ENCODE measurements at regions not wholly inside any gene's neighbourhood (a gene's known extent, or its start where the extent isn't known, plus 50 kb on each side); places are given as distances from the start of the nearest gene placed in this dataset.

DNA sequence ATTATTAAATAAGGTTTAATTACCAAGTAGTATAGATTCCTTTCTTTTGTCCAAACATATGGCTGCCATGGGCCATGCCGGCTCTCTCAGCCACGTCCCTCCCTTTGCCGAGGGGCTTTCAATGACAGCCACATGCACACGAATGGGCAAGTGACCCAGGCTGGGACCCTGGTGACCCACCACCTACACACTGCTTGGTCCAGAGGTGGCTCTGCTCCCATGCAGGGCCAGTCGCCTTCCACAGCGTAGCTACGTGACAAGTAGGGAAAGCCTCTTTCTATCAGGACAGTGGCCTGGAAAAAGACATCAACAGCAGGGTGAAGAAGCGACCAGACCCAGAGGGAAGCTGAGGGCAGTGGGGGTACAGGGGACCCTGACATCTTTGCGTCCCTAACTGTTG lies 152.8 kb upstream of the CST7 start:
- DNase-seq (ENCODE audit: low spot score): no peak

DNA sequence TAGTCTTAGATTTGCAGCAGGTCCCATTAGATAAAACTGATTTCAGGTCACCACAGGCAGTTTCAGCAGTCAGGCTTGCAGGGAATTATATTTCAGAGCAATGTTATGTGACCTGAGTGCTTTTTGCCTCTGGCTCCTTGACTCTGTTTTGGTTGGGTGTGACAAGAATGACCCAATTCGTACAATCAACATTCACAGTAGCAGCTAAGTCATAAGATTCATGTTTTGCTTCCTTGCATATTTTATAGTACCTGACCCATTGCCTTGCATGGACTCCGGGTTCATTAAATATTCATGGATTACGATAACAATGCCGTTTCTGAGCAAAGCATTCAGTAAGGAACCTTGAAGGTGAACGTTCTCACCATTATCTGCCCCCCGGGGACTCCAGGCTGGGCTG lies 152.0 kb upstream of the CST7 start:
- DNase-seq (ENCODE audit: low spot score): no peak

DNA sequence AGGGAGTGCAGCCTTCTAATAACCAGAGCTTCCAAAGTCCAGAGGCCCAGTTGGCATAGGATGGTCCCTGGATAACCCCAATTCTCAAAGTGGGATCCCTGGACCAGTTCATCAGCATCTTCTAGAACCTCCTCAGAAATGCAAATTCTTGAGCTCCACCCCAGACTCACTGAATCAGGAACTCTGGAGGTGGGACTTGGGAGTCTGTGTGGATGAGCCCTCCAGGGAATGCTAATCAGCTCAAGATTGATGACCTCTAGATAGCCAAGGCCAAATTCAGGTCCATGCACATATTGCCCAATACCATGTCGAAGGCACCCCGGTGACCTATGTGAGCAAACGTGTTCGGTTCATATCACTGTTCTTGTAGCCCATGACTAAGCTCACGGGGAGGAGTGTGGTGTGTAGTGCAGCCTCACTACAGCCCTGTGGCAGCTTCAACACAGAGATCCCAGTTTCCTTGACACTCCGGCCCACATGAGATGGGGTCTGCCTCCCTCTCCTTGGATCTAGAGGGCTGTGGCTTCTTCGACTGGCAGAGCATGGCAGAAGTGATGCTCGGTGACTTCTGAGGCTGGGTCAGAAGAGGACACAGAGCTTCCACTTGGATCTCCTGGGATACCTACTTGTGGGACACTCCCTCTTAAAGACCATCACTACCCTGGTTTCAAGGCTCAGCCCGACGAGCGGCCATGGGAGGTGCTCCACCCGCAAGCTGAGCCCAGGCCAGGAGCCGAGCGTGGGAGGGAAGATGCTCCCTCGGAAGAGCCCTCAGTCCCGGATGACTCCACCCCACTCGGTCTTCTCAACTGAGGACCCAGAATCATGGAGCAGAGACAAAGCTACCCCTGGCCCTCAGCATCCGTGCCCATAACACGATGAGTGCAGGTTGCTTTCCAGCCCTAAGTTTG lies 151.1 kb upstream of the CST7 start:
- no peak for DNase-seq (ENCODE audit: low spot score)

DNA sequence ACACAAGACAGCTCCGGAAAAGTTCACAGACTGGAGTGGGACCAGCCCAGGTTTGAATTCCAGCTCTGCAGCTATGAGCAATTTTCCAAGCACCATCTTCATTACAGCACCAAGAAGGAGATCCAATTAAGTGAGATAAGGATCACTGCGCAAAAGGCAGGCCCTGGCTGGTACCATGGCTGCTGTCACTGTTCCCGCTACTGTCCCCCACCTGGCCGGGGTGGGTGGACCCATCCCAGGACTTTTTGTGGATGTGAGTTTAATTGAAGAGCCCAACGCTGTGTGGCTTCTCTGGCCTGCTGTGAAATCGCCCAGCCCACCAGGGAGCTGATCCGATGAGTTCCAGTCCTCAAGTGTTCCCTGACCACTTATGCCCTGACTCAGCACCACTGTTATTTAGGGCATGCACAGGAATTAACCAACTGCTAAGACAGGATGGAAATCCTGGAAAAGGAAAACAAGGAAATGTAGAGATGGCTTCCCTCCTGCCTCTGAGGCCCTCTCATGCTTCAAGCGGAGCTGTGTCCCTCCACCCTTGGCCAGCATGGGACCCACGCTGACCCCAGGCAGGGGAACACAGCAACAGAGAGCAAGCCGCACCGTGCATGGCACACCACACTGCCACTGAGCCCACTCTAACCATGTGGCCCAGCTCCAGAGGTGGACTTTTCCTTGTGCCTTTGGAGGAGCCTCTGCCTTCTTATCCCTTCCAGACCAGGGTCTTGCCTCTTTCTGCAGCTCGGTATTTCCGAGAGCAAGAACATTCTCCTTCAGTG lies 150.0 kb upstream of the CST7 start:
- no peak for DNase-seq (ENCODE audit: low spot score)

DNA sequence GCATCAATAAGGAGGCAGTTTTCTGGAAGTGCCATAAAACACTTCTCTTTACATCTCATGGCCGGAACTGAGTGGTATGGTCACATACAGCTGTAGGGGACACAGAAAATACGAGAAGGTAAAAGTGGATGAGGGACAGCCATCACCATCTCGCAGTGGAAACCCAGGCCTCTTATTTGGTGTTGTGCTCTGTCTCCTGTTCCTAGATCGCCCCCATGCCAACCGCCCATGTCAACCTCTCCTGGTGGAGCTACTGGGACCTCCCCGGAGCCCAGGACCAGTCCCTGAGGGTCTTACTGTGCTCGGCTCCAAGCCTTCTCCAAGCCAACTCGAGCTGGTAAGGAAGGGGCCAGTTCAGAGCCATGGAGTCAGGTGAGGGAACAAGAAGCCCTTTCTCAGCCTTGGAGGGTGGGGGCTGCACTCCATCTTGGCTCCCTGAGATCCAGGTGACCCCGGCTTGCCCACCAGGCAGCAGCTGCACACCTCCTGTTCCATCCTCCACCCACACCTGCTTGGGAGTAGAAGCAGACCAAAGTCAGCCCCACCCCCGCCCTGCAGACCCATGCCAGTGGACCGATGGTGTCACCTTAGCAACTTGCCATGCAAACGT lies 149.0 kb upstream of the CST7 start:
- DNase-seq (ENCODE audit: low spot score): no peak

DNA sequence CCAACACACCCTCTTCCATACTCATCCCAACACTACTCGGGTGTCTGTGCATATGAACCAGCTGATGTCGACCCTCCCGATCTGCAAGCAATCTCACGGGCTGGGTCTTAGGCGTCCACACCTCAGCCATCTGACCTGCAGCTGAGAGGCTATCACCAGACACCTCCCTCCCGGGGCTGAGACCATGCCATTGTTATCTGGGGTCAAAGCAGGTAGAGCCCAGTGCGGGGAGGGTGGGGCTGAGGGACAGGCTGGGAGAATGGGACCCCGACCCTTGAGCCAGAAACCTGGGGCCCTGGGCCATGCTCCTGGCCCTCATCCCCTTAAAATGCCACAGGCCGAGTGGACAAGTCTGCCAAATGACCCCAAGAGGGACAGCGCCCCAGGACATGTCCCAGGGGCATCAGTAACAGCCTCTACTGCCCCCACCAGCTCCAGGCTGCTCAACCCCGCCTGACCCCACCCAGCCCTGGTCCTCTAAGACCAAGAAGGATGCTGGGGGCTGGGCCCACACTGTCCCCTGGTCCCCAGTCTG lies 146.7 kb upstream of the CST7 start:
- no peak for DNase-seq (ENCODE audit: low spot score)

DNA sequence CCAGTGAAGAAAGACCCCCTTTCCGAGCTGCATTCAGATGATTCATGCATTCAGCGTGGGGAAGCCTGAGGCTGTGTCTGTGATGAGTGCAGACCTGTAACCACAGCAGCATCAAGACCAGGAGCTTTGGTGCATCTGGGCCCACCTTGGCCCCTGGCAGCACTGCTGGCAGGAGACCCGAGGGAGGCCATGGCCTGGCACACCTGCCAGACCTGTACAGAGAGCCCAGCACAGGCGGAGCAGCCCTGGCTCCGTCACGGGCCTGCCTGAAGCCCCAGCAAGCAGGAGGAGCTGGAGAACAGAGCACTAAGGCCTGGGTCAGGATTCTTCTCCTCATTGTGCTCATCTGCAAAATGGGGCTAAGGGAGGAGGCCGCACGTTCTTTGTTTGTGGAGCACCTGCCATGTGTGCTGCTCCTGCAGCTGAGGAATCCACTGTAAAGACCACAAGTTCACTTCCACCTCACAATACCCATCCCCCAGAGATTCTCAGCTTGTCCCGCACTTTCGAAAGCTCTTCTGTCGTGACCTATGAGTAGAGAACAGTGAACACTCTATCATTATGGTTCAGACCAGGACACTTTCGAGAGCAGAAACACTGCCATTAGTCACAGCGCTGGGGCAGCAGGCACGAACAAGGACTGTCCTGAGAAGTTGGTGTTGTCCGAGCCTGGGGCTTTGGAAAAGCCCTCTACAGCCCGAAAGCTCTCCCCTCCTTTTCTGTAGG lies 144.4 kb upstream of the CST7 start:
- no peak for DNase-seq (ENCODE audit: low spot score)

DNA sequence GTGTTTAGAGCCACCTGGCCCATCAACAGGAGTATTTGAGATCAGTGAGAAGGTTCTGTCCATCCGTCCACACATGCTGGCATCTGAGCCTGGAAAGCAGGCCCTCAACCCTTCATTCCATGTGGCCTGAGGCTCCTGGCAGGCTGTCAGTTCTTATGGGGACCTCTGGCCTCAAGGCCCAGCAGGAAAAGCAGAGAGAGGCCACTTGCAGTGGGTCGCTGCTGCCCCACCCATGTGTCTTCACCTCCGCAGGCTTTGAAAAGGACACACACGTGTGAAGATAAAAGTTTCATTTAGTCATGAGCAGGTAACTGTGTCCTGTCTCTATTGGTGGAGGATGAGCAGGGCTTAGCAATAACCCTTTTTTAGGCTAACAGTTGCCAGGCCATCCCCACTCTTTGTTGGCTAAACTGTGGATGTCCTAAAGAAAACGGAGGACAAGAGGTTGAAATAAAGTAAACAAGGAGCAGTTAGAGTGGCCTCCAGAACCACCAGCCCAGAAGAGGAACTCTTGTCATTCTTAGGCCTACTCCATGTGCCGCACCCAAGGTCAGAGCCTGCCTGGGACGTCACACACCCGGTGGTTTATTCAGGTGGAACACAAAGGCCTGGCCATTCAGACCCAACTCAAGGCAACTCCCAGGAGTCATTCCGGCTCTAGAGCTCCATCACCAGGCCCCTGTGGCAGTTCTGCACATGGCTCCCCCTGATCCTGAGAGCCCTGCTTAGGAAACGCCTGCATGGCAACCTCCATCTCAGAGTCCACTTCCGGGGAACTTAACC lies 143.4 kb upstream of the CST7 start:
- no peak for DNase-seq (ENCODE audit: low spot score)

DNA sequence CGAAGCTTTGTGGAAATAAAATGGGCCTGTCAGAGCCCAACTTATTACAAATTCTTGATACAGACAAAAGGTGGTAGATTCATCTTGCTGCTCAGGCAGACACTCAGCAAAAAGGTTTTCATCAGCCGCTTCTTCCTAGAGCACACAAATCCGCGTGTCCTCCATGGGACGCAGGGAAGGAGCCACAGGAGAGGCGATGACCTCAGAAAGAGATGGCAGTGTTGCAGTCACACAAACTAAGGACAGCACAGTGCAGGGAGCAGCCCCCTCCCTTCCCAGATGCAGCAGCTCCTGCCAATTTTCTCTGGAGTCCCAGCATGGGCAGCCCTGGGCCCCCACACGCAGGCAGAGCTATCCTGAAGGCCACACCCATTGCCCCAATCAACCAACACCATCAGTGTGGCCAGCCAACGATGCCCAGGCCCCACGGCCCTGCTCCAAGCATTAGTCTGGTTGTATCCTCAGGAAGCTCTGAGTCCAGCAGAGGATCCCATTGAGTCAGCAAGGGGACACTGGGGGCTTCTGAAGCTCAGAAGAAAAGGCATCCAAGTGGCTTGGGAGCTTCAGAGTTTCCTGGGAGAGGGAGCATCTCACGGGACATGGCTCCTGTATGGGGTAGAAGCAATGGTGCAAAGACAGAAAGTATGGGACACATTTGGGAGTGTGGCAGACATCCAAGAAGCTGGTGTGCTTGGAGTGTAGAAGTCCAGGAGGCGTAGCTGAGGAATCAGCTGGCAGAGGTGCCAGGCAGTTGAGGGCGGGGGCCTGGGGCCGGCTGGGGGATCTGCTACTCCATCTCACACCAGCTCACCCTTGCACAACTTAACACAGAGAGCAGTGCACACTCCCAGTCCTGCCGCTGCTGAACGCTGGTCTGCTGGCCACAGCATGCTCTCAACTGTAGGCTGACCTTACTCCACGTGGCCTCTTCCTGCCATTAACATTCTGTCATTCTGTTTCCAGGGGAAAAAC lies 142.1 kb upstream of the CST7 start:
- DNase-seq (ENCODE audit: low spot score): no peak

DNA sequence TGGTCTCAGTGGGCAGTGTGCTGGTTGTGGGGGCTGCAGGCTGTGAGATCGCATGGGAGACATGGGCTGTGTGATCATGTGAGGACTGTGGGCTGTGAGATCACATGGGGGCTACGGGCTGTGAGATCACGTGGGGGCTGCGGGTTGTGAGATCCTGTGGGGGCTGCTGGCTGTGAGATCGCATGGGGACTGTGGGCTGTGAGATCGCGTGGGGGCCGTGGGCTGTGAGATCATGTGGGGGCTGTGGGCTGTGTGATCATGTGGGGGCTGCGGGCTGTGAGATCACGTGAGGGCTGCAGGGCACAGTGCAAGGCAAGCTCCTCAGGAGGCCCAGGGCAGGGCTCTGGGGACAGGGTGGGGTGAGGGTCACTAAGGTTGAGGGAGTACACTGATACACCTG lies 140.5 kb upstream of the CST7 start:
- DNase-seq (ENCODE audit: low spot score): no peak

DNA sequence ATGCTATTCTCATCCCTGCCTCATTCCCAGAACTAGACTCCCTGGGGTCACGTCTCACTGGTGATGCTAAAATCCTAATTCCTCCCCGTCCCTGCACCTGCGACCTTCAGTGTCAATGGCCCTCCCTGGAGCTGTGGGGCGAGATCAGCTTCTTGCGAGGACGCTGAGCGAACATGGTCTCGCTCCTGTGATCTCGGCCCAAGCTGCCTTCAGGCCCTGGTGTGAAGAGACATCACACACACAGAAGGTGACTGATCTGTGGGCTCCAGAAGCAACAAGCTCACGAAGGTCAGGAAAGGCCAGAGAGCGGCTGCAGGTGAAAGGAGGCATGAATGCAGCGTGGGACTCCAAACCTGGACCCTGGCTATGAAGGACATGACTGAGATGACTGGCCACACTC lies 139.5 kb upstream of the CST7 start:
- DNase-seq (ENCODE audit: low spot score): no peak

DNA sequence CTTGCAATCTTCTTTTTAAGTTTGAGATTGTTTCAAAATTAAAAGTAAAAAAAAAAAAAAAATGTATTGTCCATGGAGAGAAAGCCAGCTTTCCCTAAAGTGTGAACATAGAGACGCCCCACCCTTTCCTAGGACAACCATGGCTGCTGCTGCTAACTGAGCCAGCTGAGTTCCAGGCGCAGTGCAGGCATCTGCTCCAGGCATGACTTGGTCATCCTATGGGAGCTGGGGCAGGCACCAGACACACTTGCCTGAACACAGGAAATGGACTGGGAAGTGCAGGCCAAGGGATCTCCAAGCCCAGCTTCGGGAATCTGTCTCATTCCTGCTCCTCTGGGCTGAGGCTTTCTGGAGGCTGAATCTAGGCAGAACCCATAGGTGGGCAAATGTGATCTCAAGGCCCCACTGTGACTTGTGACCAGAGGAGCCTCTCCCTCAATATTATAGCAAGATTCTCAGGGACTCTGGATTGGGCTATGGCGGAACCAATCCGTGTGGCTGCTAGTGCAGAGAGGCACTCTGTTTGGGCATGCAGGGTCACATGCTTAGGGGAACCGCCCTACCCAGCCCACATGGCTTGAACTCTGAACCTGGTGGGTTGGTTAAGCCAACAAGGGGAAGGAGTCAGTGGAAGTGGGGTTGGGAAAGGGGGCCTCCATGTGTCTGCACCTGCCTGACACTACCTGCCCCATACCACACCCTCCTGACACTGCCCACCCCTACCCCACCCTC lies 138.2 kb upstream of the CST7 start:
- DNase-seq (ENCODE audit: low spot score): no peak

DNA sequence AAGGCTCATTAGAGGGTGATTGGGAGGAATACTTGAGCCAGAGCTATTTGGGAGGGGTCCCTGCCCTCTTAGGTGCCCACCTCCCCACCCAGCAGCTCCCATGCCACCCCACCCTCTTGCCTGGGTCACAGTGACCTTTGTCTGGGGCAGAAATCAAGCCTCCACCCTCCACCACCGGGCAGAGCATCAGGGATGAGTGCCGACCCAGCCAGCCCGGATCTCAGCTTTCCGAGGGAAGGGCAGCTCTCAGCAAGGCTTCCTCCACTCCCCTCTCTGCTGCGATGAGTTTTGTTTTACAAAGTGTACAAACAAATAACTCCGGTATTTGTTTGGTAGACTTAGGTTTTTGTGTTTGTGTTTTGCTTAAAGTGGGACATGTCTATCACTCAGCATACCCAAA lies 136.7 kb upstream of the CST7 start:
- no peak for DNase-seq (ENCODE audit: low spot score)

DNA sequence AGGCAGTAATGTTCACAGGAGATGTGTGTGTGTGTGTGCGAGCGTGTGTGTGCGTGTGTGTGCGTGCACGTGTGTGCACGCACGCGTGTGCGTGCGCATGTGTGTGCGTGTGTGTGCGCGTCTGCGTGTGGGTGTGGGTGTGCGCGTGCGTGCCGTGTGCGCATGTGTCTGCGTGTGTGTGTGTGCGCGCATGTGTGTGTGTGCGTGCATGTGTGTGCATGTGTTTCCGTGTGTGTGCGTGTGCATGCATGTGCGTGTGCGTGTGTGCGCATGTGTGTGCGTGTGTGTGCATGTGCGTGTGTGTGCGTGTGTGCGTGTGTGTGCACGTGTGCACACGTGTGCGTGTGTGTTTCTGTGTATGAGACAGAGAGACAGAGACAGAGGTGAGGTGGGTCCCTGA lies 136.0 kb upstream of the CST7 start:
- no peak for DNase-seq (ENCODE audit: low spot score)

DNA sequence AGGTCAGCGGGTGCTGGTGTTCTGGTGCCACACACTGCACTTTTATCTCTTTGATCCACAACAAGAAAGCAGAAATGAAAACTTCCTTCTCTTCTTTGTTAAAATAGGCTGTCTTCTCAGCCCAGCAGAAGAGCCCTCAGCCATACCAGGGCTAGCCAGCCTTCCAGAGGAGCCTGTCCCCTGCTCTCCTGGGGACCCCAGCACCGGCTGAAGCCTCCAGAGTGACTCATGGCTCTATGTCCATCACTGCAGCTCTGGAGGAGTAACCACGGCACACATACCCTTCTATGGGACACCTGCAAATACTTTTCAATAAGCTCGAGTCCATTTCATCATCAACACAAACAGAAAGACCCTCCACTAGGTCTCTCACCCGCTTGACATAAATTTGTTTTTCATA lies 135.6 kb upstream of the CST7 start:
- no peak for DNase-seq (ENCODE audit: low spot score)

DNA sequence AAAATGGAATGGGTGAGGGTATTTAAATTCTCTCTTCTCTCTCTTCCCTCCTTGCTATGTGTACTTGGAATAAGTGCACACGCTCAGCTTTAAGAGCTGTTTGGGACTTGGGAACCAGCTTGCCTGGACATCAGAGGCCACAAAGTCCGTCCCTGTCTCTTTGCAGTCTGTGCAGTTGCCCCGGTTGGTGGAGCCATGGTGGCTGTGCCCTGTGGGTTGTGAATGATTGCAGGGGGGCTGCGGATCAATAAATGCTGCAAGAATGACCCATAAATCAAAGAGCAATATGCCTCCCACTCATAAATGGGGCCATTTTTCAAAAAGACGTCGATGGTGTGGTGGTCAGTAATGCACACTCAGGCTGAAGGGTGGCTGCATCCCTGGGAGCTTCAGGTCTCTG lies 135.1 kb upstream of the CST7 start:
- no peak for DNase-seq (ENCODE audit: low spot score)

DNA sequence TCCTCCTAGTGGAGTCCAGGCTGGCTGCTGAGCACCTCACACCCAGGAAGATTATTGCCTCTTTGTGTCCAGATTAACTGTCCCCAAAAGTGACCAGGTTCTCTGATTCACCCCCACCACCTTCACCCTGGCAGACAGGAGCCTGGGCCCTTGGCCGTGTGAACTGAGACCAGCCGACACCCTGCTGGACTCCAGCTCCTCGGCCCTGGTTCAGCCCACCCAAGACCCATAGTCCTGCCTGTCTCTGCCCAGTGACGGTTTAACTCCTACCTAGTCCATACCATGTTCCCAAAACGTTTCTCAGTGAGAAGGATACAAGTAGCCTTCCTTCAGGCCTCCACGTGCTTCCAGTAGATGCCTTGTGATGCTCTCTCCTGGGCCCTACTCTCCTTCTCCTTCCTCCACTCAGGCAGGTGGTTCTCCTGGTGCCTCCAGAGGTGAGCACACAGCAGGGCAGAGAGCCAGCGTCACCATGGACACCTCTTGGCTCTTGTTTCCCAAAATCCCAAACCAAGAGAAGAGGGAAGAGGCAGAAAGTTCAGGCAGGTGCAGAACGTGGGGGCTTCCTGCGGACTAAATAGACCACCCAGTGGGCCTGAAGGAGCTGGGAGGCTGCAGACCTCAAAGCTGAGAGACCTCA lies 134.4 kb upstream of the CST7 start:
- no peak for DNase-seq (ENCODE audit: low spot score)

DNA sequence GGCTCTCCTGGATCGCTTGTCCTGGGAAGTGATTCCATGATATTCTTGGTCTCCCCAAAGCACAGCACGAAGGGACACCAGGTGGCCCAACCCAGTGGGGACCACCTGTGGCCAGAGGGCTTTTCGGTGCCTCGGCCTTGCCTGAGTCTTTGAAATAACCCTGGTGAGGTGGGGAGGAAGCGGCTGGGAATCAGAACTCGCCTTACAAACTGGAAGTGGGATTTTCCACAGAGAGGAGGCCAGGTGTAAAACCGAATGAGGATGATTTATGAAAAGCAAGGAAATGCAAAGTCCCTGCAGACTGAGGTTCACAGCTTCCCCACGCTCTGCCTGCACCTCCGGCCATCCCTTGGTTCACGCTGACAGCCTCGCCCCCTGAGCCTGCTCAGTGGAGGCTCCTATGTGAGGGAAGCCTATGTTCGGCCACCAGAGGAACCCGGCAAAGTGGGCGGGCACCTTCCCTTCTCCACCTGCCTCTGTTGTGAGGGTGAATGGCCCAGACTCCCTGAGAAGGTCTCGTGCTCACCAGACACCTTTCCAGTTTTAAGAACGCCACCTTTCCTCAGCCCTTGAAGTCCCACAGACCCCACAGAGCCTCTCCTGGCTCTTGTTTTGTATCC lies 133.8 kb upstream of the CST7 start:
- DNase-seq (ENCODE audit: low spot score): no peak

Measured in kidney capillary endothelial cell (primary cell).